HG03064 (cell line): ENCODE measurements at regions not wholly inside any gene's neighbourhood (a gene's known extent, or its start where the extent isn't known, plus 50 kb on each side); places are given as distances from the start of the nearest gene placed in this dataset.
"Not testable (repeated sequence)": the region's sequence is repeated elsewhere in the genome, so short reads cannot be mapped to it uniquely, and the experiment has no call there.

Source experiments
- ATAC-seq: cut with Tn5 transposase; IDR thresholded peaks from one replicate; pipeline ENCODE4 v1.9.1; 2021; ENCODE audit warnings: low read depth; ENCODE audit not compliant: unreplicated experiment

GRCh38 chr6:14288910-14289309, 171.3 kb downstream of the CD83 start:
- no peak for ATAC-seq

- ATAC-seq = no peak
These were observed 172.6 kb downstream of the CD83 start for GRCh38 chr6:14290041-14290771.

GRCh38 chr6:14290772-14291330, 173.3 kb downstream of the CD83 start:
- no peak for ATAC-seq

- ATAC-seq = no peak
These were observed 173.8 kb downstream of the CD83 start for GRCh38 chr6:14291331-14291730.

GRCh38 chr6:14292119-14292518, 174.5 kb downstream of the CD83 start:
- ATAC-seq = no peak

GRCh38 chr6:14294270-14294951, 176.8 kb downstream of the CD83 start:
- no peak for ATAC-seq

- not testable (repeated sequence) for ATAC-seq
These were observed 179.1 kb downstream of the CD83 start for GRCh38 chr6:14296698-14297097.

- ATAC-seq = not testable (repeated sequence)
These were observed 179.5 kb downstream of the CD83 start for GRCh38 chr6:14297118-14297517.

- not testable (repeated sequence) for ATAC-seq
These were observed 182.6 kb downstream of the CD83 start for GRCh38 chr6:14300189-14300588.

GRCh38 chr6:14300721-14301120, 183.1 kb downstream of the CD83 start:
- not testable (repeated sequence) for ATAC-seq

GRCh38 chr6:14301477-14301876, 183.9 kb downstream of the CD83 start:
- ATAC-seq = not testable (repeated sequence)

- ATAC-seq = no peak
These were observed 187.6 kb downstream of the CD83 start for GRCh38 chr6:14305131-14305530.

GRCh38 chr6:14305624-14306023, 188.1 kb downstream of the CD83 start:
- no peak for ATAC-seq

GRCh38 chr6:14306151-14306906, 188.8 kb downstream of the CD83 start:
- ATAC-seq = no peak

- ATAC-seq = no peak
These were observed 191.9 kb downstream of the CD83 start for GRCh38 chr6:14309516-14309915.

GRCh38 chr6:14309951-14310445, 192.4 kb downstream of the CD83 start:
- ATAC-seq = no peak

- ATAC-seq = no peak
These were observed 193.4 kb downstream of the CD83 start for GRCh38 chr6:14310960-14311359.

- ATAC-seq = no peak
These were observed 195.0 kb downstream of the CD83 start for GRCh38 chr6:14312587-14312986.

GRCh38 chr6:14313248-14313647, 195.7 kb downstream of the CD83 start:
- no peak for ATAC-seq

GRCh38 chr6:14315353-14315752, 197.8 kb downstream of the CD83 start:
- ATAC-seq = no peak
